ENCODE measurements at regions not wholly inside any gene's neighbourhood (a gene's known extent, or its start where the extent isn't known, plus 50 kb on each side); places are given as distances from the start of the nearest gene placed in this dataset.
"Not testable (repeated sequence)": the region's sequence is repeated elsewhere in the genome, so short reads cannot be mapped to it uniquely, and the experiment has no call there.

GRCh38 chr5:152711801-152712388 lies 306.8 kb upstream of the NMUR2 start:
- no peak for DNase-seq

- no peak for DNase-seq
Measured at GRCh38 chr5:152717393-152717792, 312.3 kb upstream of the NMUR2 start.

GRCh38 chr5:152723482-152723881 lies 318.4 kb upstream of the NMUR2 start:
- DNase-seq = no peak

GRCh38 chr5:152730176-152730575 lies 325.1 kb upstream of the NMUR2 start:
- DNase-seq = no peak

GRCh38 chr5:152736906-152737305 lies 331.8 kb upstream of the NMUR2 start:
- DNase-seq = no peak

- DNase-seq = no peak
Measured at GRCh38 chr5:152739916-152740315, 334.8 kb upstream of the NMUR2 start.

GRCh38 chr5:152741126-152741525 lies 336.0 kb upstream of the NMUR2 start:
- not testable (repeated sequence) for DNase-seq

- DNase-seq = not testable (repeated sequence)
Measured at GRCh38 chr5:152787709-152788217, 382.7 kb upstream of the NMUR2 start.

- no peak for DNase-seq
Measured at GRCh38 chr5:152801886-152802285, 396.8 kb upstream of the NMUR2 start.

GRCh38 chr5:152804179-152804578 lies 399.1 kb upstream of the NMUR2 start:
- DNase-seq = no peak

- no peak for DNase-seq
Measured at GRCh38 chr5:152811988-152812387, 406.9 kb upstream of the NMUR2 start.

- DNase-seq = no peak
Measured at GRCh38 chr5:152813526-152813925, 408.4 kb upstream of the NMUR2 start.

- DNase-seq = no peak
Measured at GRCh38 chr5:152819891-152820290, 414.8 kb upstream of the NMUR2 start.

GRCh38 chr5:152824316-152824715 lies 419.2 kb upstream of the NMUR2 start:
- DNase-seq = no peak

- DNase-seq = no peak
Measured at GRCh38 chr5:152838241-152838786, 433.2 kb upstream of the NMUR2 start.

GRCh38 chr5:152844713-152845112 lies 439.6 kb upstream of the NMUR2 start:
- no peak for DNase-seq

- DNase-seq = no peak
Measured at GRCh38 chr5:152853361-152853760, 448.3 kb upstream of the NMUR2 start.

- no peak for DNase-seq
Measured at GRCh38 chr5:152855441-152855840, 450.4 kb upstream of the NMUR2 start.

GRCh38 chr5:152861231-152861630 lies 456.2 kb upstream of the NMUR2 start:
- DNase-seq = no peak

- DNase-seq = no peak
Measured at GRCh38 chr5:152864447-152864846, 459.4 kb upstream of the NMUR2 start.

- no peak for DNase-seq
Measured at GRCh38 chr5:152864991-152865390, 459.9 kb upstream of the NMUR2 start.

- DNase-seq = no peak
Measured at GRCh38 chr5:152869971-152870370, 464.9 kb upstream of the NMUR2 start.

- no peak for DNase-seq
Measured at GRCh38 chr5:152882621-152883020, 477.5 kb upstream of the NMUR2 start.

GRCh38 chr5:152883066-152883775 lies 478.1 kb upstream of the NMUR2 start:
- no peak for DNase-seq

Measured in NCI-H2081 treated with DMSO at 0.1 percent for 48 hours (cell line).